HUES6 (cell line): ENCODE measurements at regions not wholly inside any gene's neighbourhood (a gene's known extent, or its start where the extent isn't known, plus 50 kb on each side); places are given as distances from the start of the nearest gene placed in this dataset.
"Not testable (repeated sequence)": the region's sequence is repeated elsewhere in the genome, so short reads cannot be mapped to it uniquely, and the experiment has no call there.

Experiments
- H3K27ac ChIP-seq: 2 replicates; pipeline ENCODE4 v1.7.0; 2013; ENCODE audit warnings: low read depth, mild to moderate bottlenecking, low read length, inconsistent platforms
- H3K27me3 ChIP-seq: 2 replicates; pipeline ENCODE4 v1.6.1; 2013; ENCODE audit warnings: low read length; ENCODE audit not compliant: control insufficient read depth, insufficient read depth
- H3K36me3 ChIP-seq: 2 replicates; pipeline ENCODE4 v1.6.1; 2013; ENCODE audit warnings: low read length; ENCODE audit not compliant: control insufficient read depth, insufficient read depth
- H3K4me1 ChIP-seq: 2 replicates; pipeline ENCODE4 v1.6.1; 2013; ENCODE audit warnings: low read length; ENCODE audit not compliant: control insufficient read depth, insufficient read depth
- H3K4me3 ChIP-seq: 2 replicates; pipeline ENCODE4 v1.5.1; 2013; ENCODE audit warnings: low read depth, low read length
- H3K9ac ChIP-seq: one replicate; pipeline ENCODE4 v1.6.1; 2013; ENCODE audit warnings: mild to moderate bottlenecking, low read length
- H3K9me3 ChIP-seq: 2 replicates; pipeline ENCODE4 v1.6.1; 2013; ENCODE audit warnings: low read depth, low read length; ENCODE audit not compliant: control insufficient read depth, insufficient read depth

GRCh38 chr11:11717064-11717725 lies 95.4 kb upstream of the GALNT18 start:
- Histone ChIP-seq H3K27ac (no peak overlapping the region), H3K4me3 (no peak overlapping the region), H3K9me3 (peaks cover 24% of the 10 kb centered on the region), H3K36me3 (no peaks in the 10 kb centered on the region), H3K9ac (no peak overlapping the region), H3K27me3 (no peaks in the 10 kb centered on the region), H3K4me1 (no peaks in the 10 kb centered on the region)

GRCh38 chr11:11715075-11715474 lies 93.3 kb upstream of the GALNT18 start:
- H3K4me3 ChIP-seq, H3K36me3 ChIP-seq, H3K27ac ChIP-seq, H3K9ac ChIP-seq, H3K4me1 ChIP-seq, H3K27me3 ChIP-seq: not testable (repeated sequence)
- H3K9me3 ChIP-seq, result peaks cover 19% of the 10 kb centered on the region

GRCh38 chr11:11710556-11710955 lies 88.8 kb upstream of the GALNT18 start:
- H3K9me3 ChIP-seq, result no peaks in the 10 kb centered on the region
- H3K4me1 ChIP-seq, result peaks cover 6% of the 10 kb centered on the region; the same call in 1 of the 2 replicates
- no peak overlapping the region for H3K4me3 ChIP-seq
- H3K27me3 ChIP-seq, result no peaks in the 10 kb centered on the region
- H3K9ac ChIP-seq, result no peak overlapping the region
- no peak overlapping the region for H3K27ac ChIP-seq
- no peaks in the 10 kb centered on the region for H3K36me3 ChIP-seq

GRCh38 chr11:11709447-11710239 lies 87.8 kb upstream of the GALNT18 start:
- Histone ChIP-seq H3K36me3 (no peaks in the 10 kb centered on the region), H3K4me1 (peaks cover 6% of the 10 kb centered on the region; the same call in 1 of the 2 replicates), H3K4me3 (no peak overlapping the region), H3K9ac (no peak overlapping the region), H3K27ac (no peak overlapping the region), H3K9me3 (no peaks in the 10 kb centered on the region), H3K27me3 (no peaks in the 10 kb centered on the region)

- Histone ChIP-seq H3K9me3 (no peaks in the 10 kb centered on the region), H3K27me3 (no peaks in the 10 kb centered on the region; the same call in 1 of the 2 replicates), H3K36me3 (no peaks in the 10 kb centered on the region), H3K4me1 (peaks cover 6% of the 10 kb centered on the region; the same call in 1 of the 2 replicates), H3K27ac (no peak overlapping the region), H3K4me3 (no peak overlapping the region), H3K9ac (no peak overlapping the region)
Observed at GRCh38 chr11:11708256-11708655, 86.5 kb upstream of the GALNT18 start.

- Histone ChIP-seq H3K9ac (no peak overlapping the region), H3K27me3 (no peaks in the 10 kb centered on the region; the same call in 1 of the 2 replicates), H3K4me3 (no peak overlapping the region), H3K4me1 (peaks cover 6% of the 10 kb centered on the region; the same call in 1 of the 2 replicates), H3K9me3 (no peaks in the 10 kb centered on the region), H3K27ac (no peak overlapping the region), H3K36me3 (no peaks in the 10 kb centered on the region)
Observed at GRCh38 chr11:11706028-11706427, 84.2 kb upstream of the GALNT18 start.

- H3K9me3 ChIP-seq, result no peaks in the 10 kb centered on the region
- no peaks in the 10 kb centered on the region; the same call in 1 of the 2 replicates for H3K27me3 ChIP-seq
- H3K9ac ChIP-seq, result no peak overlapping the region
- H3K4me1 ChIP-seq, result peaks cover 6% of the 10 kb centered on the region; the same call in 1 of the 2 replicates
- H3K4me3 ChIP-seq, result no peak overlapping the region
- no peak overlapping the region for H3K27ac ChIP-seq
- H3K36me3 ChIP-seq, result no peaks in the 10 kb centered on the region
Observed at GRCh38 chr11:11703885-11704284, 82.1 kb upstream of the GALNT18 start.

- no peak overlapping the region for H3K4me3 ChIP-seq
- no peaks in the 10 kb centered on the region for H3K36me3 ChIP-seq
- H3K4me1 ChIP-seq, result peaks cover 2% of the 10 kb centered on the region; the same call in 1 of the 2 replicates
- no peaks in the 10 kb centered on the region for H3K9me3 ChIP-seq
- no peak overlapping the region for H3K27ac ChIP-seq
- no peak overlapping the region for H3K9ac ChIP-seq
- H3K27me3 ChIP-seq, result no peaks in the 10 kb centered on the region; the same call in 1 of the 2 replicates
Observed at GRCh38 chr11:11701070-11701469, 79.3 kb upstream of the GALNT18 start.

GRCh38 chr11:11697796-11698195 lies 76.0 kb upstream of the GALNT18 start:
- Histone ChIP-seq H3K27me3 (no peaks in the 10 kb centered on the region), H3K36me3 (no peaks in the 10 kb centered on the region), H3K9me3 (no peaks in the 10 kb centered on the region)

GRCh38 chr11:11691296-11692151 lies 69.7 kb upstream of the GALNT18 start:
- Histone ChIP-seq H3K27ac (peak overlapping the region; percentile 38; the same call in 1 of the 2 replicates), H3K9me3 (no peaks in the 10 kb centered on the region), H3K4me3 (peak overlapping the region; percentile 32), H3K27me3 (no peaks in the 10 kb centered on the region), H3K4me1 (peaks cover 11% of the 10 kb centered on the region), H3K36me3 (no peaks in the 10 kb centered on the region), H3K9ac (peak overlapping the region; percentile 12)

More at GRCh38 chr11:11697796-11698195, 76.0 kb upstream of the GALNT18 start:
- H3K9ac ChIP-seq, result no peak overlapping the region
- no peak overlapping the region for H3K27ac ChIP-seq
- H3K4me1 ChIP-seq, result no peaks in the 10 kb centered on the region
- no peak overlapping the region for H3K4me3 ChIP-seq
